Suppressor macrophage (primary cell): ENCODE measurements at regions not wholly inside any gene's neighbourhood (a gene's known extent, or its start where the extent isn't known, plus 50 kb on each side); places are given as distances from the start of the nearest gene placed in this dataset.
"Not testable (repeated sequence)": the region's sequence is repeated elsewhere in the genome, so short reads cannot be mapped to it uniquely, and the experiment has no call there.

Experiments
- DNase-seq, 4 experiments: peaks; one replicate each; pipeline ENCODE4 v3.0.0-alpha.2; 2020 to 2022

DNA sequence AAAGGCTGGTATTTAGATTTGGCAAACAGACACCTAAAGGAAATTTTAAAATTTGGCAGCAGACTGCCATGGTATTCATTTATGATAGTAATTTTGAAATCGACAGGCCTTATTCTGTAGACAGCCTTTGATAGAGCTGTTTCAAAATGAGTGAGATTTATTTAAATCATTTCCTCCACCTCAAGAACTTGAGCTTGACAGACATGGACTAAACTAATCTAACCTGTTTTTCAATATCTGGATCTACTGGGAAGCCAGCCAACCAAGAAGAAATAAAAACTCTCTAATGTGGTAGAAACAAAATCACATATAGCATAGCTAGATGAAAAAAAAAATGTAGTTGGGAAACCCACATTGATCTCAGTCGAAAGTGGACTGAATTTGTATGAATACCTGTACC is 56.9 kb upstream of the RASA1 start:
- no peak for DNase-seq

- DNase-seq = no peak
Observed at GRCh38 chr5:87211676-87212075, 56.0 kb upstream of the RASA1 start.

DNA sequence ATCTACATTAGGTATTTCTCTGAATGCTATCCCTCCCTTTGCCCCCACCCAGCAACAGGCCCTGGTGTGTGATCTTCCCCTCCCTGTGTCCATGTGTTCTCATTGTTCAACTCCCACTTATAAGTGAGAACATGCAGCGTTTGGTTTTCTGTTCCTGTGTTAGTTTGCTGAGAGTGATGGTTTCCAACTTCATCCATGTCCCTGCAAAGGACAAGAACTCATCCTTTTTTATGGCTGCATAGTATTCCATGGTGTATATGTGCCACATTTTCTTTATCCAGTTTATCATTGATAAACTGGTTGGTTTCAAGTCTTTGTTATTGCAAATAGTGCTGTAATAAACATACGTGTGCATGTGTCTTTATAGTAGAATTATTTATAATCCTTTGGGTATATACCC is 55.5 kb upstream of the RASA1 start:
- not testable (repeated sequence) for DNase-seq

GRCh38 chr5:87217480-87217879 is 50.2 kb upstream of the RASA1 start:
- not testable (repeated sequence) for DNase-seq
